ENCODE measurements at regions not wholly inside any gene's neighbourhood (a gene's known extent, or its start where the extent isn't known, plus 50 kb on each side); places are given as distances from the start of the nearest gene placed in this dataset.

DNA sequence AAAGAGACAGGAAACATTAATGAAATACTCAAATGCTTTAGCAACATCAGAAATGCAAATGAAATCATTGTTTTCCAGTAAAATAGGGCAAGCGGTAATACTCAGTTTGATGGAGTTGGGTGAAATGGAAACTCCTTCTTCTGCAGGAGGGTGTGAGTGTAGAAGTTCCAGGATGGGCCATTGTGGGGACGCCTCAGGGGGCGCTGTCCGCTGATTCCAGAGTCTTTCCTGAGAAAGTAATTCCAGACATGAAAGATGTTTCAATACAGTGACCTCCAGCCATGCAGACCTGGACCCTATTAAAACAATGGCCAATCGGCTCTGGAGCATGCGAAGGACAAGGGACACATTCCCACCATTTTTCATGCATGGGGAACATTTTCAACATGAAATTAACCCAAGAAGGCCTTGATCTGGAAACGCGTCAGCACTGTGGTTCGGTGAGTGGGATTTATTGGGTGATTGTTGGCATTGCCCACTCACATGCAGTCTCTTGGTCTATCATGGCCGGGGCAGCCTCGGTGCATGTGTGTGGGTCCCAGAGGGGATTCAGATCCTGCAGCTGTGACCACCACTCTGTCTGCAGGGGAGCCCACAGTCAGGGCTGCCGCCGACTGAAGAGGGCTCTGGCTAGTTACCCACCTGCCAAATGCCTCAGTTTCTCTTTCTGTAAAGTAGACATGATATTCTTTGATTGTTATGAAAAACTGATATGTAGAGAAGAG, 132.6 kb upstream of the IRX4 start:
- FAIRE-seq: no peak
- H3K27me3 ChIP-seq (ENCODE audit: control insufficient read depth, insufficient read depth, low read length): no peaks in the 10 kb centered on the region

DNA sequence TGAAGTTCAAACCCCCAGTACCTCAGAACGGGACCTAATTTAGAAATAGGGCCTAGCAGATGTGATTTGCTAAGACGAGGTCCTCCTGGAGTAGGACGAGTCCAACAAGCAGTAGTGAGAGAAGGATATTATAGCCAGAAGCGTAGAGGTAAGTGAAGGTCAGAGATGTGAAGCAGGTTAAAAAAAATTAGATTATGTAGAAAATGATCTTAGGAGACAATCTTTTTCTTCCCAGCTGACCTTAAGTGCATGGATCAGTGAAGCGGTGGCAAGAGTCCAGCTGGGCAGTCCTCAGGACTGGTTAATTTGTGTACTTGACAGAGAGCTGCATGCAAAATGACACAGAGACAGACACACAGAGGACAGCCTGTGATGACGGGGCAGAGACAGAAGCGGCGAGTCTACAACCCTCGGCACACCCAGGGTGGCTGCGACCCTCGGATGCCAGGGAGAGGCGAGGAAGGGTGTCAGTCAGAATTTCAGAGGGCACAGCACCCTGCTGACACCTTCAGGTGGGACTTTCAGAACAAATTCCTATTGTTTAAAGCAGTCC, 131.4 kb upstream of the IRX4 start:
- Histone ChIP-seq H3K4me3 (ENCODE audit: low read depth, low read length) (no peak overlapping the region), H3K36me3 (ENCODE audit: control insufficient read depth, insufficient read depth, low read length) (no peaks in the 10 kb centered on the region), H3K27me3 (ENCODE audit: control insufficient read depth, insufficient read depth, low read length) (no peaks in the 10 kb centered on the region)
- FAIRE-seq: no peak
- TF ChIP-seq, protein P1, sequence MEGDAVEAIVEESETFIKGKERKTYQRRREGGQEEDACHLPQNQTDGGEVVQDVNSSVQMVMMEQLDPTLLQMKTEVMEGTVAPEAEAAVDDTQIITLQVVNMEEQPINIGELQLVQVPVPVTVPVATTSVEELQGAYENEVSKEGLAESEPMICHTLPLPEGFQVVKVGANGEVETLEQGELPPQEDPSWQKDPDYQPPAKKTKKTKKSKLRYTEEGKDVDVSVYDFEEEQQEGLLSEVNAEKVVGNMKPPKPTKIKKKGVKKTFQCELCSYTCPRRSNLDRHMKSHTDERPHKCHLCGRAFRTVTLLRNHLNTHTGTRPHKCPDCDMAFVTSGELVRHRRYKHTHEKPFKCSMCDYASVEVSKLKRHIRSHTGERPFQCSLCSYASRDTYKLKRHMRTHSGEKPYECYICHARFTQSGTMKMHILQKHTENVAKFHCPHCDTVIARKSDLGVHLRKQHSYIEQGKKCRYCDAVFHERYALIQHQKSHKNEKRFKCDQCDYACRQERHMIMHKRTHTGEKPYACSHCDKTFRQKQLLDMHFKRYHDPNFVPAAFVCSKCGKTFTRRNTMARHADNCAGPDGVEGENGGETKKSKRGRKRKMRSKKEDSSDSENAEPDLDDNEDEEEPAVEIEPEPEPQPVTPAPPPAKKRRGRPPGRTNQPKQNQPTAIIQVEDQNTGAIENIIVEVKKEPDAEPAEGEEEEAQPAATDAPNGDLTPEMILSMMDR (IDR thresholded peaks at IDR 0.05; ENCODE audit: insufficient read depth, low read length, severe bottlenecking): no peak
- DNase-seq (ENCODE audit: low read depth): no peak

More for the DNA sequence above, 132.6 kb upstream of the IRX4 start:
- Histone ChIP-seq H3K4me3 (ENCODE audit: low read depth, low read length) (no peak overlapping the region), H3K36me3 (ENCODE audit: control insufficient read depth, insufficient read depth, low read length) (no peaks in the 10 kb centered on the region)
- DNase-seq (ENCODE audit: low read depth): no peak
- TF ChIP-seq, protein P1 (IDR thresholded peaks at IDR 0.05; ENCODE audit: insufficient read depth, low read length, severe bottlenecking): no peak

DNA sequence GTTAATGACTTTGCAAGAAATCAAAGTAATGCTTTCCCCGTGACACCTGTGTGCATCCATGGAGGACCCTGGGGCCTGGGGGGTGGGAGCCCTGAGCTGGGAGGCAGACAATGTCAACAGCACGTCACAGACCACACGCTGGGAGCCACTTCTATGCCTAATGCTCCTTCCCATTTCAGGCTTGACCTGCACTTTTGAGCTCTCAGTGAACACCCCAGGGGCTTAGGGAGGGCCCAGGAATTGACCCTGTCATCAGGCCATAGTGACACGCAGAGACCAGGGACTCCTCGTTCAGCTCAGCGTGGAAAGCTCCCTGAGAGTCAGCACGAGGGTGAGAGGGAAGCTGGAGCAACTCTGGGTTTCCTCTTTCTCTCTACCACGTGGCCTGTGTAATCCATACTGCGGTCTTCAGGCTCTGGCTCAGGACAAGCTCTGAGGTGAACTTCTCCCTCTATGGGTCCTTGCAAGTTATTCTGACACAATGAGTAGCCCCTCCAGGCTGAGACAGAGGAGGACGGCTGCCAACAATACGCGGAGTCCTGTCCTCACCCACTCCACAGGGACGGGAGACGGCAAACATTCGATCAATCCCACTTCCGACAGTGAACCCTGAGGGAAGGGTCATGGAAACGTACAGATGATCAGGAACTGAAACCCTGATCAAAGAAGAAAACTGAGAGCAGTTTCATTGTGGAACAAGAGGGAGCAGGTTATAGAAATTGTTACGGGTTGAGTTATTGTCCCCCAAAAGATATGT, 130.8 kb upstream of the IRX4 start:
- no peaks in the 10 kb centered on the region for H3K36me3 ChIP-seq (ENCODE audit: control insufficient read depth, insufficient read depth, low read length)
- FAIRE-seq: no peak

DNA sequence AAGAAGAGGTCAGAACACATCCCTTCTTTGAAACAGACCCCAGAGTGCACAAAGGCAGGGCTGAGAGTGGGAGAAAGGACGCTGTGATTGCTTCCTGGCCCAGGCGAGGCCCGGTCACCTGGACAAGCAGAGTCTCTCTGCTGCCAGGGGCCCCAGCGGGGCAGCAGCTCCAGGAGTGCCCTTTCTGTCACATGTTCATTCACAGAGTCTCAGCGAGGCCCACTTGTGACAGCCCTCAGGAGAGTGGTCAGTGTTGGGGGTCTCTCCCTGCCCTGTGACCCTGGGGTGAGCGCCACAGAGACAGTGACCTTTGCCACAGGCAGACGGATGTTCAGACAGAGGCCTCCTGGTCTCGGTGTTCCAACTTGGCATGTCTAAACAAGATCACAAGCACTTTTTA, 130.2 kb upstream of the IRX4 start:
- Histone ChIP-seq H3K36me3 (ENCODE audit: control insufficient read depth, insufficient read depth, low read length) (no peaks in the 10 kb centered on the region), H3K4me3 (ENCODE audit: low read depth, low read length) (no peak overlapping the region), H3K27me3 (ENCODE audit: control insufficient read depth, insufficient read depth, low read length) (no peaks in the 10 kb centered on the region)
- TF ChIP-seq, protein P1 (IDR thresholded peaks at IDR 0.05; ENCODE audit: insufficient read depth, low read length, severe bottlenecking): no peak
- no peak for DNase-seq (ENCODE audit: low read depth)
- FAIRE-seq: no peak

More for the DNA sequence above, 130.8 kb upstream of the IRX4 start:
- TF ChIP-seq, protein P1 (IDR thresholded peaks at IDR 0.05; ENCODE audit: insufficient read depth, low read length, severe bottlenecking): no peak
- Histone ChIP-seq H3K27me3 (ENCODE audit: control insufficient read depth, insufficient read depth, low read length) (no peaks in the 10 kb centered on the region), H3K4me3 (ENCODE audit: low read depth, low read length) (no peak overlapping the region)
- no peak for DNase-seq (ENCODE audit: low read depth)

DNA sequence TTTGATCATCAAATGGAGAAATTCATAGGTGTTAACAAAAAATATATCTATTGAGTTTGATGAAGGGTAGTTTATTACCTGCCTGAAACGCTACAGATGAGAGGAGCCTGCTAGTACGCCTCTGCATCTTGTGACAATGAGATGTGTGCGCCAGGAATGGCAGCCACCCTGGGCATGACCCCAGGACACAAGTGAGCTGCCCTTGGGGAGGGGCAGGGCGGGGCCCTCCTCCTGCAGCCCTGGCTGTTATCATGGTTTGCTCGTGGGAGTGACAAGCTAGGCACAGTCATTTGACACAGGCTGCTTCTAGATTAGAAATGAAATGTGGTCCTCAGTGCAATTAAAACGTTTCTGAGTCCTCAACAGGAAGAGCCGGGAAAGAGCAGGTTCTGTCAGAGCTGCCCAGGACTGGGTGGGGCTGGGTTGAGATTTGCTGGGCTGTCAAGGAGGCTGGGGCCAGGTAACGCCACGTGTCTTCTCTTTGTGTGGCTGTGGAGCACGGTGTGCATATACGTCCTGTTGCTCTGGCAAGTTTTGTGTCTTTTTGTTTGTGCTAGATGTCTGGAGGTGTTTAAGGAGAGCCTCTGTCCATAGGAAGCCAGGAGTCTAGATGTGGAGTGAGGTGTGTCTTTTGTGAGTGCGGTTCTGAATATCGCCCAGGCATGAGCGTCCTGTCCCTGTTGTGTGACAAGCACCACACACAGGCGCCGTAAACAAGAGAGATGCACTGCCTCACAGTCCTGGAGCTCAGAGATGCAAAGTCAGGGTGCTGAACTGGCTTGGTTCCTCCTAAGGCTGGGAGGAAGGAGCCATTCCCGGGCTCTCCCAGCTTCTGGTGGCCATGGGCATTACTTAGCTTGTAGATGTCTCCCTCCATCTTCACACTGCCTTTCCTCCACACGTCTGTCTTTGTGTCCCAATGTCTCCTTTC, 129.0 kb upstream of the IRX4 start:
- FAIRE-seq (no peak), DNase-seq (ENCODE audit: low read depth) (no peak)
- TF ChIP-seq, protein P1 (IDR thresholded peaks at IDR 0.05; ENCODE audit: insufficient read depth, low read length, severe bottlenecking): no peak
- no peaks in the 10 kb centered on the region for H3K36me3 ChIP-seq (ENCODE audit: control insufficient read depth, insufficient read depth, low read length)
- no peaks in the 10 kb centered on the region for H3K27me3 ChIP-seq (ENCODE audit: control insufficient read depth, insufficient read depth, low read length)
- no peak overlapping the region for H3K4me3 ChIP-seq (ENCODE audit: low read depth, low read length)
